ENCODE measurements at regions not wholly inside any gene's neighbourhood (a gene's known extent, or its start where the extent isn't known, plus 50 kb on each side); places are given as distances from the start of the nearest gene placed in this dataset.

DNA sequence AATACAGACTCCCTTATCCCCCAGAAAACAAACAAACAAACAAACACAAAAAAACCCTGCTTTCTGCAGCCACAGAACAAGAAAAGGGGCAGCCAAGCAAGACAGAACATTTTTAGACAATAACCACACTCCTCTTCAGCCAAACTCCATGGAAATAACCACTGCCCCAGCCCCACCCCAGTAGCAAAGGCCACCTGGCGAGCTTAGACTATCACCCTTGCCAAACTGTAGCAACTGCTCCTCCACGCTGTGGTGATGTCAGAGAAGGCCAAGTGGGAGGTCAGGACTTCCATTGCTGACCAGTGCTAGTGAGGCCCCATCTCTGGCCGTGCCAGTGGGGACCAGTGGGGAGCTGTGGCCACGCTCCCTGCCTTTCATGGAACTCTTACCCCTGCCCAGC lies 60.3 kb upstream of the CHRNA7 start:
- Histone ChIP-seq H3K4me2 (ENCODE audit: insufficient read depth, low read length) (no peak overlapping the region), H3K9me3 (replicated peaks; ENCODE audit: control insufficient read depth, insufficient read depth, low read length) (no peaks in the 10 kb centered on the region), H3K4me3 (replicated peaks in 1 of 3; ENCODE audit: insufficient read depth in 1 of 3, low read depth in 1 of 3, low read length in 3 of 3) (no peak overlapping the region), H4K20me1 (replicated peaks; ENCODE audit: control insufficient read depth, extremely low read depth, insufficient read depth, low read length) (no peaks in the 10 kb centered on the region), H3K4me1 (ENCODE audit: control insufficient read depth, extremely low read depth, insufficient read depth, low read length) (no peaks in the 10 kb centered on the region), H3K36me3 (ENCODE audit: control insufficient read depth in 2 of 2, extremely low read depth in 1 of 2, insufficient read depth in 2 of 2, low read length in 2 of 2) (no peaks in the 10 kb centered on the region), H2AFZ (ENCODE audit: low read depth, low read length) (no peak overlapping the region), H3K9ac (replicated peaks; ENCODE audit: extremely low read depth, insufficient read depth, low read length) (no peak overlapping the region), H3K27me3 (ENCODE audit: control insufficient read depth in 2 of 2, insufficient read depth in 2 of 2, low read length in 2 of 2) (no peaks in the 10 kb centered on the region), H3K27ac (ENCODE audit: insufficient read depth, low read depth, low read length) (no peak overlapping the region), H3K9me1 (replicated peaks; ENCODE audit: control insufficient read depth, extremely low read depth, insufficient read depth, low read length) (no peaks in the 10 kb centered on the region), H3K79me2 (ENCODE audit: control insufficient read depth, insufficient read depth, low read length) (no peaks in the 10 kb centered on the region)
- TF ChIP-seq JUN (IDR thresholded peaks at IDR 0.05; ENCODE audit: borderline replicate concordance, insufficient read depth, insufficient read length, low read depth) (no peak), FOS (IDR thresholded peaks at IDR 0.05; ENCODE audit: borderline replicate concordance, insufficient read depth, low read length) (no peak), GATA2 (IDR thresholded peaks at IDR 0.05; ENCODE audit: insufficient read depth, insufficient read length, low read depth, low read length) (no peak), MYC (IDR thresholded peaks at IDR 0.05; ENCODE audit: low read depth, low read length) (no peak), EZH2 (IDR thresholded peaks at IDR 0.05; ENCODE audit: borderline replicate concordance, low read depth, low read length, severe bottlenecking) (no peak), POLR2AphosphoS5 (IDR thresholded peaks at IDR 0.05; ENCODE audit: insufficient read depth, low read depth, low read length) (no peak), POLR2A (IDR thresholded peaks at IDR 0.05; ENCODE audit: low read depth, low read length) (no peak)
- TF ChIP-seq, protein P1, sequence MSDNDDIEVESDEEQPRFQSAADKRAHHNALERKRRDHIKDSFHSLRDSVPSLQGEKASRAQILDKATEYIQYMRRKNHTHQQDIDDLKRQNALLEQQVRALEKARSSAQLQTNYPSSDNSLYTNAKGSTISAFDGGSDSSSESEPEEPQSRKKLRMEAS (IDR thresholded peaks at IDR 0.05; ENCODE audit: insufficient read depth, insufficient read length), result no peak
- TF ChIP-seq, protein P2, sequence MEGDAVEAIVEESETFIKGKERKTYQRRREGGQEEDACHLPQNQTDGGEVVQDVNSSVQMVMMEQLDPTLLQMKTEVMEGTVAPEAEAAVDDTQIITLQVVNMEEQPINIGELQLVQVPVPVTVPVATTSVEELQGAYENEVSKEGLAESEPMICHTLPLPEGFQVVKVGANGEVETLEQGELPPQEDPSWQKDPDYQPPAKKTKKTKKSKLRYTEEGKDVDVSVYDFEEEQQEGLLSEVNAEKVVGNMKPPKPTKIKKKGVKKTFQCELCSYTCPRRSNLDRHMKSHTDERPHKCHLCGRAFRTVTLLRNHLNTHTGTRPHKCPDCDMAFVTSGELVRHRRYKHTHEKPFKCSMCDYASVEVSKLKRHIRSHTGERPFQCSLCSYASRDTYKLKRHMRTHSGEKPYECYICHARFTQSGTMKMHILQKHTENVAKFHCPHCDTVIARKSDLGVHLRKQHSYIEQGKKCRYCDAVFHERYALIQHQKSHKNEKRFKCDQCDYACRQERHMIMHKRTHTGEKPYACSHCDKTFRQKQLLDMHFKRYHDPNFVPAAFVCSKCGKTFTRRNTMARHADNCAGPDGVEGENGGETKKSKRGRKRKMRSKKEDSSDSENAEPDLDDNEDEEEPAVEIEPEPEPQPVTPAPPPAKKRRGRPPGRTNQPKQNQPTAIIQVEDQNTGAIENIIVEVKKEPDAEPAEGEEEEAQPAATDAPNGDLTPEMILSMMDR (IDR thresholded peaks at IDR 0.05; ENCODE audit: extremely low read depth in 1 of 2, insufficient read depth in 1 of 2, low read depth in 1 of 2, low read length in 2 of 2), result no peak
- intact Hi-C loops (cut with micrococcal nuclease) (no loop called here), dilution Hi-C loops (cut with MboI; ENCODE audit: extremely low pct_ligation_motif_present, low sequenced_read_pairs) (no loop called here)
- FAIRE-seq, result no peak
- CTCF ChIA-PET, result interaction anchor here (1.5 kb wide), 1 partner anchor 7 kb away, joined by 7 read pairs; no protein-coding TSS in a partner anchor
- POLR2A ChIA-PET, result no interaction called here
- no TSS peak for BruUV-seq (replicated peaks)
- DNase-seq (ENCODE audit: low read depth, low spot score), result no peak

Data from endothelial cell of umbilical vein (primary cell).